Lung (tissue), 11 donors: ENCODE measurements at regions not wholly inside any gene's neighbourhood (a gene's known extent, or its start where the extent isn't known, plus 50 kb on each side); places are given as distances from the start of the nearest gene placed in this dataset.

Experiments used
- ATAC-seq: fragments of 200-7000 bp; cut with Tn5 transposase; one replicate; pipeline ENCODE4 v1.9.1; 2020; ENCODE audit warnings: moderate number of reproducible peaks; ENCODE audit not compliant: insufficient read depth, low FRiP score
- DNase-seq, 3 donors: peaks; one replicate each; pipeline ENCODE4 v3.0.0-alpha.2; 2013 to 2017
- H3K27ac ChIP-seq, 2 donors: one replicate each; pipeline ENCODE4 v1.5.1; 2013; ENCODE audit warnings: mild to moderate bottlenecking in 2 of 2, moderate library complexity in 2 of 2, control low read depth in 1 of 2, inconsistent platforms in 1 of 2, low read depth in 1 of 2, low read length in 1 of 2
- H3K27me3 ChIP-seq, 3 donors: one replicate each; pipeline ENCODE4 v1.5.1; 2013; ENCODE audit warnings: low read length in 2 of 3; ENCODE audit not compliant: control insufficient read depth in 3 of 3, insufficient read depth in 3 of 3
- H3K36me3 ChIP-seq, 4 donors: one replicate each; pipeline ENCODE4 v1.5.1; 2013; ENCODE audit warnings: low read length in 4 of 4, mild to moderate bottlenecking in 1 of 4, moderate library complexity in 1 of 4; ENCODE audit not compliant: control insufficient read depth in 4 of 4, insufficient read depth in 4 of 4
- H3K4me1 ChIP-seq, 5 donors: one replicate each; pipeline ENCODE4 v1.5.1; 2013; ENCODE audit warnings: low read length in 5 of 5, mild to moderate bottlenecking in 2 of 5, moderate library complexity in 1 of 5; ENCODE audit not compliant: control insufficient read depth in 5 of 5, insufficient read depth in 5 of 5
- H3K4me3 ChIP-seq: one replicate; pipeline ENCODE4 v1.5.1; 2013; ENCODE audit warnings: mild to moderate bottlenecking, control low read depth, moderate library complexity
- H3K9ac ChIP-seq, 2 donors: one replicate each; pipeline ENCODE4 v1.5.1; 2013; ENCODE audit warnings: low read length in 2 of 2, control low read depth in 1 of 2; ENCODE audit not compliant: insufficient read depth in 1 of 2
- H3K9me3 ChIP-seq, 4 donors: one replicate each; pipeline ENCODE4 v1.5.1; 2013; ENCODE audit warnings: low read length in 3 of 4, mild to moderate bottlenecking in 1 of 4, moderate library complexity in 1 of 4; ENCODE audit not compliant: control insufficient read depth in 4 of 4, insufficient read depth in 3 of 4
- WGBS, 2 donors: extraction: QIAGEN DNeasy Blood & Tissue Kit; methylation state at CpG; one replicate each; pipeline ENCODE4 v1.1.7; 2013; 5-methylcytosine and 5-hydroxymethylcytosine counted together
- TF ChIP-seq, protein P1 (sequence below): IDR thresholded peaks from 2 replicates; pipeline ENCODE4 v1.5.1; 2012; ENCODE audit warnings: mild to moderate bottlenecking; ENCODE audit errors: control extremely low read depth, extremely low read depth
- donor health status: control.
- donor health status: control.
- donor health status: Bipolar disorder and iron deficiency.
- donor health status: healthy.
- donor health status: DM: yes; HTN: yes; CAD: no.

GRCh38 chrX:8048466-8048865, 121.3 kb upstream of the PNPLA4 start:
- Histone ChIP-seq H3K9ac (no peak overlapping the region), H3K36me3 (no peaks in the 10 kb centered on the region), H3K27ac (no peak overlapping the region), H3K9me3 (peaks cover 0 to 1% (median 0%) of the 10 kb centered on the region in 4 donors), H3K27me3 (peaks cover 0 to 54% (median 34%) of the 10 kb centered on the region in 3 donors), H3K4me3 (no peak overlapping the region), H3K4me1 (peaks cover 0 to 3% (median 0%) of the 10 kb centered on the region in 5 donors)
- WGBS, 2 donors = 83 to 100% methylated on average over 1 of the region's 1 CpG
- DNase-seq (no peak), ATAC-seq (no peak)
- TF ChIP-seq, protein P1, sequence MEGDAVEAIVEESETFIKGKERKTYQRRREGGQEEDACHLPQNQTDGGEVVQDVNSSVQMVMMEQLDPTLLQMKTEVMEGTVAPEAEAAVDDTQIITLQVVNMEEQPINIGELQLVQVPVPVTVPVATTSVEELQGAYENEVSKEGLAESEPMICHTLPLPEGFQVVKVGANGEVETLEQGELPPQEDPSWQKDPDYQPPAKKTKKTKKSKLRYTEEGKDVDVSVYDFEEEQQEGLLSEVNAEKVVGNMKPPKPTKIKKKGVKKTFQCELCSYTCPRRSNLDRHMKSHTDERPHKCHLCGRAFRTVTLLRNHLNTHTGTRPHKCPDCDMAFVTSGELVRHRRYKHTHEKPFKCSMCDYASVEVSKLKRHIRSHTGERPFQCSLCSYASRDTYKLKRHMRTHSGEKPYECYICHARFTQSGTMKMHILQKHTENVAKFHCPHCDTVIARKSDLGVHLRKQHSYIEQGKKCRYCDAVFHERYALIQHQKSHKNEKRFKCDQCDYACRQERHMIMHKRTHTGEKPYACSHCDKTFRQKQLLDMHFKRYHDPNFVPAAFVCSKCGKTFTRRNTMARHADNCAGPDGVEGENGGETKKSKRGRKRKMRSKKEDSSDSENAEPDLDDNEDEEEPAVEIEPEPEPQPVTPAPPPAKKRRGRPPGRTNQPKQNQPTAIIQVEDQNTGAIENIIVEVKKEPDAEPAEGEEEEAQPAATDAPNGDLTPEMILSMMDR = no peak

DNA sequence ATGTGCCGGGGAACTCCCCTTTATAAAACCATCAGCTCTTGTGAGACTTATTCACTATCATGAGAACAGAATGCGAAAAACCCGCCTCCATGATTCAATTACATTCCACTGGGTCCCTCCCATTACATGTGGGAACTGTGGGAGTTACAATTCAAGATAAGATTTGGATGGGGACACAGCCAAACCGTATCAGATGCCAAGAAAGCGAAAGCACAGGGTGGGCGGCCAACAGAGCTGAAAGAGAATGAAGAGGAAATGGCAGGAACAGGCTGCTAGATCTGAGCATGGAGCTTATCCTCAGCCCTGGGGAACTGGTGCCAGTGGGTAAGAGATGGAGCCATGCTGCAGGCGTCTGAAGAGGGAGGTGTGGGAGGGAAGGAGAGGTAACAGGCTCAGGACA, 117.7 kb upstream of the PNPLA4 start:
- peaks cover 0 to 2% (median 0%) of the 10 kb centered on the region in 5 donors for H3K4me1 ChIP-seq

GRCh38 chrX:8043546-8043945, 116.3 kb upstream of the PNPLA4 start:
- 32 to 47% methylated on average over 2 of the region's 2 CpGs for WGBS, 2 donors
- H3K9me3 ChIP-seq = peaks cover 0 to 1% (median 0%) of the 10 kb centered on the region in 4 donors
- no peak for ATAC-seq

More for the DNA sequence above, 117.7 kb upstream of the PNPLA4 start:
- TF ChIP-seq, protein P1 = no peak
- Histone ChIP-seq H3K4me3 (no peak overlapping the region), H3K9me3 (peaks cover 0 to 1% (median 0%) of the 10 kb centered on the region in 4 donors), H3K27me3 (peaks cover 0 to 44% (median 37%) of the 10 kb centered on the region in 3 donors), H3K9ac (no peak overlapping the region), H3K36me3 (no peaks in the 10 kb centered on the region), H3K27ac (no peak overlapping the region)
- 75 to 77% methylated on average over 7 of the region's 7 CpGs for WGBS, 2 donors
- no peak for ATAC-seq
- peak; percentile 48 to 69 (median 63) for DNase-seq

More at GRCh38 chrX:8043546-8043945, 116.3 kb upstream of the PNPLA4 start:
- Histone ChIP-seq H3K27ac (no peak overlapping the region), H3K9ac (no peak overlapping the region), H3K27me3 (peaks cover 0 to 44% (median 31%) of the 10 kb centered on the region in 3 donors), H3K4me3 (no peak overlapping the region), H3K4me1 (no peaks in the 10 kb centered on the region), H3K36me3 (no peaks in the 10 kb centered on the region)
- no peak for DNase-seq
- TF ChIP-seq, protein P1 = no peak
